Endothelial cell of umbilical vein (primary cell): ENCODE measurements at regions not wholly inside any gene's neighbourhood (a gene's known extent, or its start where the extent isn't known, plus 50 kb on each side); places are given as distances from the start of the nearest gene placed in this dataset.

Experiments
- BruUV-seq: library from RNA; stranded (reverse); fragments of 400-500 nt; replicated peaks from 2 replicates; lab custom pipeline; 2021; lab: Mats Ljungman, UMichigan
- CTCF ChIA-PET: fragments of 300-600, 350-600 bp; sonication (Branson Sonifier 250); formaldehyde crosslinking; loops from one replicate; lab custom pipeline; 2021; ENCODE audit warnings: antibody characterized with exemption, inconsistent platforms; lab: Charles Lee
- POLR2A ChIA-PET: fragments of 300-600, 350-600 bp; sonication (Branson Sonifier 250); formaldehyde crosslinking; loops from one replicate; lab custom pipeline; 2021; ENCODE audit warnings: antibody characterized with exemption, inconsistent platforms; lab: Charles Lee
- DNase-seq: peaks from one replicate; pipeline ENCODE4 v3.0.0-alpha.2; 2011; ENCODE audit warnings: low read depth, low spot score
- FAIRE-seq: peaks from 2 replicates; lab custom pipeline; 2011; peaks lifted over from hg19 to GRCh38; lab: Jason Lieb, UNC
- H2AFZ ChIP-seq: 2 replicates; pipeline ENCODE4 v1.6.0; 2012; ENCODE audit warnings: low read depth, low read length, control low read depth, inconsistent platforms
- H3K27ac ChIP-seq: 2 replicates; pipeline ENCODE4 v1.5.1; 2011; ENCODE audit warnings: low read depth, mild to moderate bottlenecking, control low read depth, low read length, moderate library complexity; ENCODE audit not compliant: insufficient read depth
- H3K27me3 ChIP-seq, 2 experiments: 2 replicates each; pipeline versions ENCODE4 v1.6.0 to v1.6.1; 2011; ENCODE audit warnings: low read length in 2 of 2, mixed read lengths in 1 of 2; ENCODE audit not compliant: control insufficient read depth in 2 of 2, insufficient read depth in 2 of 2
- H3K36me3 ChIP-seq, 2 experiments: 2 replicates in 1 of 2; 3 replicates in 1 of 2; pipeline ENCODE4 v1.5.1; 2011; ENCODE audit warnings: low read length in 2 of 2, mild to moderate bottlenecking in 1 of 2, moderate library complexity in 1 of 2; ENCODE audit not compliant: control insufficient read depth in 2 of 2, insufficient read depth in 2 of 2; ENCODE audit errors: extremely low read depth in 1 of 2
- H3K4me1 ChIP-seq: 3 replicates; pipeline ENCODE4 v1.5.1; 2011; ENCODE audit warnings: mild to moderate bottlenecking, low read length; ENCODE audit not compliant: control insufficient read depth, insufficient read depth; ENCODE audit errors: extremely low read depth
- H3K4me2 ChIP-seq: 2 replicates; pipeline ENCODE4 v1.6.1; 2011; ENCODE audit warnings: low read length, control low read depth, mixed read lengths; ENCODE audit not compliant: insufficient read depth
- H3K4me3 ChIP-seq, 3 experiments: fragments of 200-600 bp in 1 of 3; sonication (generic), shearing (Covaris generic) in 1 of 3; replicated peaks in 1 of 3; 2 replicates each; pipeline ENCODE4 v1.5.1; 2011 to 2016; ENCODE audit warnings: control low read depth in 3 of 3, low read length in 3 of 3, mild to moderate bottlenecking in 2 of 3, inconsistent platforms in 1 of 3, low read depth in 1 of 3, moderate library complexity in 1 of 3; ENCODE audit not compliant: insufficient read depth in 1 of 3
- H3K79me2 ChIP-seq: 2 replicates; pipeline ENCODE4 v1.6.0; 2012; ENCODE audit warnings: low read length, inconsistent platforms; ENCODE audit not compliant: control insufficient read depth, insufficient read depth
- H3K9ac ChIP-seq: replicated peaks from 2 replicates; pipeline ENCODE3; 2011; ENCODE audit warnings: low read length, control low read depth; ENCODE audit not compliant: insufficient read depth; ENCODE audit errors: extremely low read depth
- H3K9me1 ChIP-seq: replicated peaks from 3 replicates; pipeline ENCODE4 v1.6.0; 2011; ENCODE audit warnings: mild to moderate bottlenecking, low read length; ENCODE audit not compliant: control insufficient read depth, insufficient read depth; ENCODE audit errors: extremely low read depth
- H3K9me3 ChIP-seq: replicated peaks from 2 replicates; pipeline ENCODE4 v1.5.1; 2012; ENCODE audit warnings: low read length, inconsistent platforms; ENCODE audit not compliant: control insufficient read depth, insufficient read depth
- H4K20me1 ChIP-seq: replicated peaks from 2 replicates; pipeline ENCODE3; 2011; ENCODE audit warnings: mild to moderate bottlenecking, low read length; ENCODE audit not compliant: control insufficient read depth, insufficient read depth; ENCODE audit errors: extremely low read depth
- EZH2 ChIP-seq: IDR thresholded peaks from 2 replicates; pipeline ENCODE4 v1.6.1; 2012; ENCODE audit warnings: borderline replicate concordance, low read depth, mild to moderate bottlenecking, moderate library complexity, low read length, inconsistent platforms; ENCODE audit not compliant: severe bottlenecking
- FOS ChIP-seq: IDR thresholded peaks from 2 replicates; pipeline ENCODE4 v1.6.1; 2011; ENCODE audit warnings: mild to moderate bottlenecking, low read length, moderate library complexity, borderline replicate concordance; ENCODE audit not compliant: insufficient read depth
- GATA2 ChIP-seq: IDR thresholded peaks from 2 replicates; pipeline ENCODE4 v1.7.0; 2011; ENCODE audit warnings: low read depth, mild to moderate bottlenecking, moderate library complexity, mixed read lengths, low read length; ENCODE audit not compliant: insufficient read length, insufficient read depth
- JUN ChIP-seq: IDR thresholded peaks from 2 replicates; pipeline ENCODE4 v1.6.1; 2011; ENCODE audit warnings: borderline replicate concordance, low read depth; ENCODE audit not compliant: insufficient read length, insufficient read depth
- MYC ChIP-seq: IDR thresholded peaks from one replicate; pipeline ENCODE4 v1.6.1; 2011; ENCODE audit warnings: mild to moderate bottlenecking, low read depth, low read length
- POLR2A ChIP-seq: IDR thresholded peaks from 2 replicates; pipeline ENCODE4 v1.6.1; 2012; ENCODE audit warnings: low read depth, mild to moderate bottlenecking, control low read depth, low read length
- POLR2AphosphoS5 ChIP-seq: IDR thresholded peaks from 2 replicates; pipeline ENCODE4 v1.6.1; 2012; ENCODE audit warnings: low read depth, mild to moderate bottlenecking, control low read depth, low read length, moderate library complexity; ENCODE audit not compliant: insufficient read depth
- dilution Hi-C: fragments of 300-500 bp; cut with MboI; formaldehyde crosslinking; loops from one replicate; pipeline ENCODE4 v1.15.0; 2019; ENCODE audit warnings: low sequenced_read_pairs; ENCODE audit not compliant: extremely low pct_ligation_motif_present
- intact Hi-C: fragments of 100-400 bp; cut with micrococcal nuclease; formaldehyde crosslinking; loops from one replicate; pipeline ENCODE4 v1.10.0; 2022
- TF ChIP-seq, protein P1 (sequence below): IDR thresholded peaks from 2 replicates; pipeline ENCODE4 v1.6.1; 2011; ENCODE audit not compliant: insufficient read depth, insufficient read length
- TF ChIP-seq, protein P2 (sequence below), 2 donors: IDR thresholded peaks; 1 replicate in 1 of 2; 2 replicates in 1 of 2; pipeline ENCODE4 v1.5.1; 2011; ENCODE audit warnings: low read length in 2 of 2, mild to moderate bottlenecking in 2 of 2, moderate library complexity in 2 of 2, control low read depth in 1 of 2, inconsistent platforms in 1 of 2, low read depth in 1 of 2; ENCODE audit not compliant: insufficient read depth in 1 of 2; ENCODE audit errors: extremely low read depth in 1 of 2

DNA sequence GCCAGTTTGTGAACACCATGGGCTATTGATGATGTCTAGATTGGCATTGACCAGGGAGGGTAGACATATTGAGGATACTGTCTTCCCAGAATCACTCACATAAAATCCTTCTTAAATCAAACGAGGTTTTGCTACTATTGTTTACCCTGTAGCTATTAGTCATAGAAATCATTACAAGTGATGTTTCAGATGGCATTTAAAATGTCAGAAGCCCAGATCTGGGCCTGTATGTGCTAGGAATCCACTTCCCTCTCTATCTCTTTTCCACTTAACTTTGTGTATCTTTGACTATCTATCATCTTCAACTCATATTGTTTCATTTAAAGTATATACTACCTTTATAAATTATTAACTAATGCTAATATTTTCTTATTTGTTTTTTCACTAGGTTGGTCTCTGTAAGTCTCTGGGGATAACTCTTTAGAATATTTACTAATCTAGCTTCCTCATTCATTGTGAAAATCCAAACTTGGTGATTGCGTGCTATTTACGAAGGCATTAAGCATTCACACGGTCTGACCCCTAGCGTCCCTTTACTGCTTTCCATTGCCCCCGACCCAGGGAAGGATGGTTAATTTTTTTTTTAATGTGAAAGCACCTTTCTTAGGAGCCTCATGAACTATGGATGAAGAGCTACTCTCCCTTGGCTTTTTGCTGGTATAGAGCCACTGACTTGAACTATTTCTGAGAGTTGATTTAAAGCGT is 281.8 kb downstream of the GPATCH2 start:
- Histone ChIP-seq H3K9ac (no peak overlapping the region), H3K9me3 (peaks cover 2% of the 10 kb centered on the region), H3K36me3 (no peaks in the 10 kb centered on the region), H2AFZ (no peak overlapping the region), H3K79me2 (no peaks in the 10 kb centered on the region), H3K27me3 (no peaks in the 10 kb centered on the region), H3K9me1 (no peaks in the 10 kb centered on the region), H4K20me1 (no peaks in the 10 kb centered on the region), H3K27ac (no peak overlapping the region), H3K4me3 (no peak overlapping the region), H3K4me2 (no peak overlapping the region), H3K4me1 (no peaks in the 10 kb centered on the region)
- intact Hi-C loops (no loop called here), dilution Hi-C loops (no loop called here)
- no TSS peak for BruUV-seq
- TF ChIP-seq POLR2AphosphoS5 (no peak), EZH2 (no peak), MYC (no peak), POLR2A (no peak), JUN (no peak), GATA2 (no peak), FOS (no peak)
- TF ChIP-seq, protein P1, sequence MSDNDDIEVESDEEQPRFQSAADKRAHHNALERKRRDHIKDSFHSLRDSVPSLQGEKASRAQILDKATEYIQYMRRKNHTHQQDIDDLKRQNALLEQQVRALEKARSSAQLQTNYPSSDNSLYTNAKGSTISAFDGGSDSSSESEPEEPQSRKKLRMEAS = no peak
- TF ChIP-seq, protein P2, sequence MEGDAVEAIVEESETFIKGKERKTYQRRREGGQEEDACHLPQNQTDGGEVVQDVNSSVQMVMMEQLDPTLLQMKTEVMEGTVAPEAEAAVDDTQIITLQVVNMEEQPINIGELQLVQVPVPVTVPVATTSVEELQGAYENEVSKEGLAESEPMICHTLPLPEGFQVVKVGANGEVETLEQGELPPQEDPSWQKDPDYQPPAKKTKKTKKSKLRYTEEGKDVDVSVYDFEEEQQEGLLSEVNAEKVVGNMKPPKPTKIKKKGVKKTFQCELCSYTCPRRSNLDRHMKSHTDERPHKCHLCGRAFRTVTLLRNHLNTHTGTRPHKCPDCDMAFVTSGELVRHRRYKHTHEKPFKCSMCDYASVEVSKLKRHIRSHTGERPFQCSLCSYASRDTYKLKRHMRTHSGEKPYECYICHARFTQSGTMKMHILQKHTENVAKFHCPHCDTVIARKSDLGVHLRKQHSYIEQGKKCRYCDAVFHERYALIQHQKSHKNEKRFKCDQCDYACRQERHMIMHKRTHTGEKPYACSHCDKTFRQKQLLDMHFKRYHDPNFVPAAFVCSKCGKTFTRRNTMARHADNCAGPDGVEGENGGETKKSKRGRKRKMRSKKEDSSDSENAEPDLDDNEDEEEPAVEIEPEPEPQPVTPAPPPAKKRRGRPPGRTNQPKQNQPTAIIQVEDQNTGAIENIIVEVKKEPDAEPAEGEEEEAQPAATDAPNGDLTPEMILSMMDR (IDR thresholded peaks at IDR 0.05; ENCODE audit: extremely low read depth in 1 of 2, insufficient read depth in 1 of 2, low read depth in 1 of 2, low read length in 2 of 2) = no peak
- FAIRE-seq = no peak
- DNase-seq = no peak
- ChIA-PET POLR2A (no interaction called here), CTCF (no interaction called here)
